HG03025 (cell line): ENCODE measurements at regions not wholly inside any gene's neighbourhood (a gene's known extent, or its start where the extent isn't known, plus 50 kb on each side); places are given as distances from the start of the nearest gene placed in this dataset.

Source experiments
- ATAC-seq: cut with Tn5 transposase; IDR thresholded peaks from one replicate; pipeline ENCODE4 v1.9.1; 2021; ENCODE audit warnings: mild to moderate bottlenecking, moderate library complexity; ENCODE audit not compliant: unreplicated experiment, low FRiP score

DNA sequence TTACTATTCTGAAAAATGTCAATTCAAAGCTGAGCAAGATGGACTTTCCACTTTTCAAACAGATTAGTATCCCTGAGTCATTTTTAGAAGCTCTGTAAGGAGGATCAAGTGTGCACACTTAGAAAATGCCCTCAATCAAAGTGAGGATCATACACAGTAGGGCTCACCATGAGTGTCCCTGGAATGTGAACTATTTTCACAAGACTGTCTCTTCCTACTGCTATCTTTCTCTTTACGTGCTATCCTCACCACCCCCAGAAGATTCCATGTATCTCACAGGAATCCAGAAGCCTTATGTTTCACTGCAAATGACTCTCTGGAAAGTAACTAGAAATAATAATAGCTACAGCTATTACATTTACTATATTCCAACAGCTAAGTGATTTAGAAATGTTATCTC lies 349.9 kb upstream of the TGFBR2 start:
- ATAC-seq, result no peak

DNA sequence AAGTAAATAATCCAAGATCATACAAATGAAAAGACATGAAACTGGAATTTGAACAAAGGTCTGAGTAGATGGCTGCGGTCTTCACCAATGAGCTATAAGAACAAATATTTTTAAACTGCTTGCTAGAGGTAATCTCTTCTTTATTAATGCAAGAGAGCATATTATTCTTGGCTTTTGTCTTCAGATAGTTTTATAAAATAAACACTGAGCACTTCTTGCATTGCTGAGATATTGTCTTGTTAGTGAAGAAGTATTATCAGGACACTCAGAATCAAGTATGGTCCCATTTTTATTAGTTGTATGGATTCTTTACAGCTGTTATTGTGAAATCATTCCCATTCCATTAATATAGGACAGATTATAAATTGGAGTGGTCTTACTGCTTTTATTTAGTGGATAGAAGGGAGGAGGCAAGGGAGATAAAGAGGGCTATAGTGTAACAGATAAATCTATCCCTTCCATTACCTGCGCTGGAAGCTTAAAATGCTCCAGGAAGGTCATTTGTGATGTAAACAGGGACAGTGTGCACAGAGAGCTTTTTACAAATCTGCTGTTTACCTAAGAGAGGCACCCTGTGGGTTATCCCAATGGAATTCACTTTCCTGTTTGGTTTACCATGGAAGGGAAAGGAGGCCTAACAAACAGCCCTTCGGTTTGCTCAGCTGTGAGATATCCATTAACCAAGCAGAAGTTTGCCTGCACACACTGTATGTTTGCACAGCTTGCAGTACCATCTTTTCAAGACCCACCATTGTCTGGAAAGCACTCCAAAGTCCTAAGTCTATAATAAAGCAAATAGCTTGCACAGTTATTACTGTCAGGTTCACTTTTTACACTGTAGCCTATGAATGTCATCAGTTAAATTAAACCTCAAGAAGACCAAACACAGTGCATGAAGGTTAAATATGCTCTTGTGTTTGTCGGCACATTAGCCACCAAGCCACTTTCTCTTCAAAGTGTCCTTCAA lies 347.7 kb upstream of the TGFBR2 start:
- no peak for ATAC-seq

- no peak for ATAC-seq
Observed at GRCh38 chr3:30259730-30260129, 346.7 kb upstream of the TGFBR2 start.

DNA sequence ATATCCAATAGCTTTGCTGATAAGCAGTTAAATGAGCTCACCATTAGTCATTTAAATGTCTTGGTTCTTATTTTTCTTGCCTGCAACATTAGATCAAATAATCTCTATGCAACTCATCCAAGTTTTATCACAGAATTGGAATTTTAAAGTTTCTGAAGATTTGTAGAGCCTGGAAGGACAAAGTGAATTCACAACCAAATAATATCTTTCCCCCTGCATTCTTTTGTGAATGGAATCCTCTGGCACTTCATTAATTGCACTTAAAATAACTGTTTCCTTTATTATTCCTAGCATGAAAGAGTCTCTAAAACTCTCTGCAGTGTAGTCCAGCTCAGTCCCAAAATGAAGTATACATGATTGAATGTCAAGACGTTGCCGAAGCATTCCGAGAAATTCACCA lies 345.6 kb upstream of the TGFBR2 start:
- no peak for ATAC-seq

DNA sequence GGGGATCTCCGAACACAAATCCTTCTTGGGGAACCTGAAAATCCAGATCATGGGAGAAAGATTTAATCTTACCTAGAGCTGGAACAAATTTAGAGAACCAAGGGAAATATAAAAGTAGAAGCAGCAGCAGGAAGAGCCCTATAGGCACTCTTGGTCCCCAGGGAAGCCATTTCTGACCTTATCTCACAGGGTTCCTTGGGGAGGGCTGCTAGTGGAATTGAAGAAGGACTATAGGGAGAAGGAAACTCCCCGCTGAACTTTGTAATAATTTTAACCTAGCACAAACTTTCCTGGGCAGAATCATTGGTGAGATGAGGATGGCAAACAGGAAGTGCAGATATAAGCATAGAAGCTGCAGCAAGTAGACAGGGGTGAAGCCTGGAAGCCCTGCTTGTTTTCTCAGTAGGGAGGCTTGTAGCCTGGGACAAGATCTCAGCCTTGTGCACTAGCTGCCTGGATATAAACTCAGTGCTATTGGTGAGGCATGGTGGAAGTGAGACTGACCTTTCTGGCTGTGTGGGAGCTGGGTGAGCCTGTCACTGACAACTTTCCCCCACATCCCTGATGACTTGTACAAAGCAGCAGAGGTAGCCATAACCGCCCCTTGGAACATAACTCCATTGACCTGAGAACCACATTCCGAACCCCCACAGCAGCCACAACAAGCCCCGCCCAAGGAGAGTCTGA lies 343.0 kb upstream of the TGFBR2 start:
- no peak for ATAC-seq

DNA sequence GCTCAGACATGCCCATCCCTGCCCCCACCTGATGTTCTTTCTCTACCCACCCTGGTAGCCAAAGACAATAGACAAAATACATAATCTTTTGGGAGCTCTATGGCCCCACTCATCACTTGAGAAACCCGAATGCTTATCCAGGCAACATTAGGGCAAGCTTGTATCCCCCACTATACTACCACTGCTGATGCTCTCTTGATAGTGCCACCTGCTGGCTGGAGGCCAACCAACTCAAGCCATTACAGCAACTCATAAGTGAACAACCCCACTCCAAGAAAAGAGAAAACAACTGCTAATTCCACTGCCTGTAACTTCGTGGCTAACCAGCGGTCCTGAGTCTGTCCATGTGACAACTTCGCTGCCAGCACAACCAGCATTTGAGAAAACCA lies 342.5 kb upstream of the TGFBR2 start:
- ATAC-seq, result no peak

- no peak for ATAC-seq
Observed at GRCh38 chr3:30266524-30266923, 339.9 kb upstream of the TGFBR2 start.

DNA sequence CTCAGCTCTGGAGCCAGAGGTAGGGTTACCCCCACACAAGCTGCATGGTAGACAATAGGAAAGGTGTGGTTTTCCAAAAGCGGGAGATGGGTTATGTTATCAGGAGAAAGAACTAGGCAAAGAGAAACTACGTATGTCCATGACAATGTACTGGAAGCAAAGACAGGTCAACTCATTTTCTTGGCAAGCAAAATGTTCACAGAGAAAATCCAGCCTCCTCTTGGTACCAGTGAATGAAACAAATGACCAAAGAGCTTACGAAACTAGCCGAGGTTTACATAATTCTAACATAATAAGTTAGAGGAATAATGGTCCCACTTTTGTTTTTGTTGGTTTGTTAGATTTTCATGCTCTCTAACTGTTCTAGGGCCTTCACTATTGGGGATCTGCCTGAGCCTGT lies 338.1 kb upstream of the TGFBR2 start:
- ATAC-seq, result no peak

DNA sequence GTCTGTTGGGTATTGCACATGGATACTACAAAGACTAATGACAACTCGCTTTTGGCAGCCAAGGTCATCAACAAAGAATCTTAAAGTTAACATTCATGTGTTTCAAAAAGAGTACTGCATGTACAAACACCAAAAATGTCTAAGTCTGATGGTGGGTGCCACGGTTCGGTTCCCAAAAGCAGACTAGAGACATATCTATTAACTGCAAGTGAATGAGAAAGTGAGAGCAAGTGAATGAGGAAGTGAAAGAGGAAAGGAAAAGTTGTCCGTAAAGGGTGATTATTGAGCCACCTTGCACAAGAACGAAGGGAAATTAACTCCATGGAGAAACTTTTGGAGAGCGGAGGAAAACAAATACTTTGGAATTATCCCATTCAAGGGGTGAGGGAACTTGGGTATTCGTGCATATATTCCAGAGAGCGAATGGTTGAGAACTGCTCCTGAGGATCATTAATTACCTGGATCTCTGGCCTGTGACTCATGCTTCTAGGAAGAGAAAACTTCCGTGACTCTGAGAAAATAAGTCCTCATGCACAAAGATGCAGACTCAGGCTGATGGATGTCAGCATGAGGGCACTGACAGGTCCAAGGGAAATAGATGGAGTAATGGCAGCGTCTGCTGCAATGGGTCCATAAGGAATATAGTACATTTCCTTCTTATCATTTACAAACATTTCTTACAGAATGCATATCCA lies 336.5 kb upstream of the TGFBR2 start:
- ATAC-seq, result no peak

DNA sequence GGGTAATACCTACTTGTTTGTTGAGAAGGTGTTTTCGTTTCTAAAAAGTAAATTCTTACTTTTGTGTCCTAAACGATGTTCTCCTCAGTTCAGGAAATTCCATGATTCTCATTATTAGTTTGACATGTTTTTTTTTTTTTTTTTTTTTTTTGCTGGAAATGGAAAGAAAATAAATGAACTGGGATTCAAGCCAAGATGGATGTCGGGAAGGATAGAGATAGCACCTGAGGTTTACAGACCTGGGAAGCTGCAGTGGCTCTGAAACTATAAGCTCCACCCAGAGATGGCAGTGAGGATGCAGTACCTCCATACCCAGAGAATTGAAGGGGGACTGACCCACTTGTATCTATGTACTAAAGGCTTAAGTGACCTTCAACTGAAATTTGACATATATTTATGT lies 334.6 kb upstream of the TGFBR2 start:
- ATAC-seq, result no peak

DNA sequence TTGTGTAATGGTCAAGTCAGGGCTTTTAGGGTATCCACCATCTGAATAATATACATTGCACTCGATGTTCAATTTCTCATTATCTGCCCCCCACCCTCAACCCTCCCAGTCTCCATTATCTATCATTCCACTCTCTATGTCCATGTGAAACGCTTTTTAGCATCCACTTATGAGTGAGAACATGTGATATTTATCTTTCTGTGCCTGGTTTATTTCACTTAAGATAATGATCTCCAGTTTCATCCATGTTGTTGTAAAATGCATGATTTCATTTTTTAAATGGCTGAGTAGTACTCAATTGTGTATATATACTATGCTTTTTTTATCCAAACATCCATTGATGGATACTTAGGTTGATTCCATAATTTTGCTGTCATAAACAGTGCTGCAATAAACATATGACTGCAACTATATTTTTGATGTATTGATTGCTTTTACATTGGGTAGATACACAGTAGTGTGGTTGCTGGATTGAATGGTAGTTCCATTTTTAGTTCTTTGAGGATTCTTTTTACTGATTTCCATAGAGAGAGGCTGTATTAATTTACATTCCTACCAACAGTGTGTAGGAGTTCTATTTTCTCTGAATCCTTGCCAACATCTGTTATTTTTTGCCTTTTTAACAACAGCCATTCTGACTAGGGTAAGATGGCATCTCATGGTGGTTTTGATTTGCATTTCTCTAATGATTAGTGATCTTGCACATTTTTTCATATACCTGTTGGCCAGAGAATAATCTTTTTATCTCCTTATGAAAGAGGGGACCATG lies 332.9 kb upstream of the TGFBR2 start:
- ATAC-seq, result no peak

DNA sequence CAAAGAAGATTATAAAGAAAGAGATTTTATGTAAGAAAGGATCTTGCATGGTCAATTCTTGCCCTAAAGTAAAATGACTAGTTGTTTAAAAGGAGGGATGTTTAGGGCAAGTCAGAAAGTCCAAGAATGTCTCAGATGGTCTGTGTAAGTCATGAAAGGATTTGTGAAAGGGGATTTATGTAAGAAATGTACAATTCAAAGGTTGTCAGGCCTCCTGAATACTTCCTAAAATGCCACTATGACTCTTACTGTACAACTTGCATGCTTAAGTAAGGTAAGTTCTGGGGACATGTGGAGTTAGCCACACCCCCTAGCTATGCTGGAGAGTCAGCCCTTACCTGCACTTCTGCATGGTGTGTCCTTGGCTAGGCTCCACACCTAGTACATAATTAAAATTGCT lies 328.9 kb upstream of the TGFBR2 start:
- ATAC-seq, result no peak

DNA sequence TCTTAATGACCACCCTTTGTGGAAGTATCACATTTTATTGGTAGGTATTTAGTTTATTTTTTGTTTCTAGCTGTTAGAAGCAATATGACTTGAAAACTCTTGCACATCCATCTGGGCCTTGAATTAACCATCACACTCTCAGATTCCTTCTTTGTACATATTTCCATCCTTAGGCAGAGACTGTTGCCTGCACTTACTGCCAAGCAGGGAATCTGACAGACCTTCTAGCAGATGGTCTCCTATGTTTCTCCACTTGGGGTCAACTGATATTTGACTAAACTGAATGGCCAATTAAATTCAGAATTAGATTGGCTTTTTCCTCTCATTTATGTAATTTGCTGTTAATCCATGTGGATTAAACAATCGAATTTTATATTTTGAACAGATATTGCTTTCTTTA lies 324.9 kb upstream of the TGFBR2 start:
- ATAC-seq, result no peak

DNA sequence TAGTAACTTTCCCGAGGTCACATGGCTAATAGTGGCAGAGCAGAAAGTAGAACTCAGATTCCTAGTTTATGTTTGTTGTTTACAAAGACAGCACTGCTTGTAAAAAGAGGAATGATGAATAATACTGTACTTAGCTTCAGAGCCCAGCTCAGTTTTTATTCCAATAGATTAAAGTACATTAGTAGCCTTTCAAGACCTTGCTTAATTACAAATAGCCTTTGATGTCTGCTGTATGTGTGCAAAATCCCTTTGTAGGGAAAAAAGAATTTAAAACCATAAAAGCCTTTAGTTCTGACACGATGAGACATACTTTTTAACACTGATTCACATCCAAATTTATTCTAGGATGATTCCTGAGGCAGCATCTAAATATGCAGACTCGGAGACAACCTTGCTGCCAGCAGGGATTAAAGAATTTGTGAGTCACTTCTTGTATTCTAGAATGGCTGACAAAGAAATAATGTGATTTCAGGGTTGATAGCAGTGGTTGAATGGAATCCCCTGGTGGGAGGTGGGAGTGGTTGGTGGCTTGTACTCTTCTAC lies 324.2 kb upstream of the TGFBR2 start:
- ATAC-seq, result no peak

- no peak for ATAC-seq
Observed at GRCh38 chr3:30285188-30286006, 321.0 kb upstream of the TGFBR2 start.

GRCh38 chr3:30286007-30286669 lies 320.3 kb upstream of the TGFBR2 start:
- ATAC-seq, result no peak

DNA sequence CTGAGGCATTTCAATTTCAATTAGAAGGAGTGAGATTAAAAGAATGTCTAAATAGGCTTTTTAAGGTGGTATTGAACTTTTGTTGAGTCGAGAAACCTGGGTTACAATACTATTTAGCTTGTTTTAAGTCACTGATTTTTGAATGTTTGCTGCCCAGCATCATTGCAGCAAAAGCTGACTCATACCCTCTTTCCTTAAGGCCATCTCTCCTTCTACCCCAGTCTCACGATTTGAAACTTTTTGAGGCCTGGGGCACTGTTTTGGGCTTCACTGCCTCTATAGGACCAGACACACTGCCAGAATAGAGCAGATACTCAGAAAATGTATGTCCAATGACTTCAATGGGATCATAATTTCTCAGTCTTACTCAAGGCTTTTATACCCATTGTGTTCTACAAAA lies 319.6 kb upstream of the TGFBR2 start:
- no peak for ATAC-seq

- no peak for ATAC-seq
Observed at GRCh38 chr3:30288830-30289229, 317.6 kb upstream of the TGFBR2 start.

- ATAC-seq, result no peak
Observed at GRCh38 chr3:30289324-30289723, 317.1 kb upstream of the TGFBR2 start.
